ENCODE measurements at regions not wholly inside any gene's neighbourhood (a gene's known extent, or its start where the extent isn't known, plus 50 kb on each side); places are given as distances from the start of the nearest gene placed in this dataset.

DNA sequence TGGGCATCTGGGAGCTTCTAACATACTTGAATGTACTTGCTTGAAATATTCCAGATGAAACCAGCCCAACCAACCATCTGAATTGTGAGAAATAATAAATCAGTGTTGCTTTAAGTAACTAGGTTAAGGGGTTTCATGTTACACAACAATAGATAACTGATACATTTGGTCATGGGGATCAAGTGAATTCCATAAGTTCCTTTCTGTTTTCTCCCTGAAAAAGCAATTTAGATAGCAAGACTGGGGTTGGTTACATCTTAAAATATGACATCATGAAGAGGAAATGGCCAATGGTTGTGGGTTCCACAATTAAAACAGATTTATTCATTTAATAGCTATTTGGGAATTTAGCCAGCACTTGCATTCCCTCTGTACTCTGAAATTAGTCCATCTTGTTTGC is 559.7 kb downstream of the TLR4 start (continued):
- TF ChIP-seq ZNF462 (CRISPR knock-in tag; IDR thresholded peaks at IDR 0.05) (no peak), EZH2phosphoT487 (IDR thresholded peaks at IDR 0.05; ENCODE audit: unreplicated experiment) (no peak)

GRCh38 chr9:118268046-118268445 is 563.8 kb downstream of the TLR4 start:
- H2AFZ ChIP-seq = no peak overlapping the region
- Mint-ChIP-seq H3K4me1 (no peaks in the 10 kb centered on the region), H3K36me3 (ENCODE audit: low read depth) (no peaks in the 10 kb centered on the region), H3K4me3 (no peak overlapping the region), H3K9me3 (peaks cover 57% of the 10 kb centered on the region), H3K27me3 (ENCODE audit: insufficient read depth, low read depth, poor library complexity) (peaks cover 3% of the 10 kb centered on the region), H3K27ac (no peak overlapping the region)
- no peak overlapping the region for H3K4me2 ChIP-seq
- TF ChIP-seq ZNF462 (CRISPR knock-in tag; IDR thresholded peaks at IDR 0.05) = no peak
- no peak for TF ChIP-seq POLR2AphosphoS5 (IDR thresholded peaks at IDR 0.05; ENCODE audit: low read depth)
- TF ChIP-seq NANOG (IDR thresholded peaks at IDR 0.05; ENCODE audit: borderline replicate concordance) = no peak
- TF ChIP-seq EZH2 (IDR thresholded peaks at IDR 0.05; ENCODE audit: low read depth, unreplicated experiment) = no peak
- no peak for TF ChIP-seq CTCF (conservative IDR thresholded peaks at IDR 0.05; ENCODE audit: low read depth in 2 of 2)
- no peak for TF ChIP-seq ZNF331 (CRISPR knock-in tag; IDR thresholded peaks at IDR 0.05; ENCODE audit: low read depth)
- TF ChIP-seq CREB1 (CRISPR knock-in tag; IDR thresholded peaks at IDR 0.05; ENCODE audit: low read depth) = no peak
- no peak for TF ChIP-seq EZH2phosphoT487 (IDR thresholded peaks at IDR 0.05; ENCODE audit: unreplicated experiment)
- H3K4me1 ChIP-seq (ENCODE audit: insufficient read depth) = no peaks in the 10 kb centered on the region
- no peak for DNase-seq (ENCODE audit: low spot score)
- no peaks in the 10 kb centered on the region for H3F3A ChIP-seq (replicated peaks; ENCODE audit: low read depth)
- H4K20me1 ChIP-seq (replicated peaks; ENCODE audit: insufficient read depth) = no peaks in the 10 kb centered on the region
- H3K9me2 ChIP-seq (ENCODE audit: insufficient read depth) = no peaks in the 10 kb centered on the region; the same call in 1 of the 2 replicates
- H3K36me3 ChIP-seq (ENCODE audit: insufficient read depth) = no peaks in the 10 kb centered on the region
- no peak overlapping the region for H3K4me3 ChIP-seq
- no peaks in the 10 kb centered on the region for H3K27me3 ChIP-seq (ENCODE audit: insufficient read depth)
- H3K79me2 ChIP-seq (replicated peaks; ENCODE audit: insufficient read depth) = no peaks in the 10 kb centered on the region
- H3K27ac ChIP-seq (ENCODE audit: low read depth) = no peak overlapping the region
- ATAC-seq = no peak

All from GM23338 (cell line).